Ovary (tissue), 7 donors: ENCODE measurements at regions not wholly inside any gene's neighbourhood (a gene's known extent, or its start where the extent isn't known, plus 50 kb on each side); places are given as distances from the start of the nearest gene placed in this dataset.
"Not testable (repeated sequence)": the region's sequence is repeated elsewhere in the genome, so short reads cannot be mapped to it uniquely, and the experiment has no call there.

Source experiments
- DNase-seq, 5 donors: peaks; one replicate each; pipeline ENCODE4 v3.0.0-alpha.2; 2019 to 2020
- H3K27ac ChIP-seq, 2 donors: fragments of 200-600 bp; one replicate each; pipeline versions ENCODE4 v1.5.1 to v1.8.0; 2019 to 2022
- H3K27me3 ChIP-seq: fragments of 200-600 bp; one replicate; pipeline ENCODE4 v1.8.0; 2022
- H3K36me3 ChIP-seq: fragments of 200-600 bp; sonication (generic); one replicate; pipeline ENCODE4 v1.5.1; 2019
- H3K4me1 ChIP-seq: one replicate; pipeline ENCODE4 v1.8.1; 2013; ENCODE audit warnings: mild to moderate bottlenecking, moderate library complexity; ENCODE audit not compliant: insufficient read depth
- H3K4me3 ChIP-seq: fragments of 200-600 bp; sonication (generic); one replicate; pipeline ENCODE4 v1.5.1; 2017
- H3K9me3 ChIP-seq, 2 donors: fragments of 200-600 bp in 1 of 2; sonication (generic) in 1 of 2; one replicate each; pipeline versions ENCODE4 v1.5.1 to v1.8.1; 2013 to 2019; ENCODE audit warnings: mild to moderate bottlenecking in 1 of 2, moderate library complexity in 1 of 2
- CTCF ChIP-seq, 3 donors: fragments of 450-650 bp in 2 of 3; fragments of 200-600 bp in 1 of 3; IDR thresholded peaks; one replicate each; pipeline versions ENCODE4 v1.5.1 to v1.8.0; 2016 to 2022; ENCODE audit warnings: antibody characterized with exemption in 3 of 3, mild to moderate bottlenecking in 1 of 3
- WGBS, 3 donors: extraction: QIAGEN DNeasy Blood & Tissue Kit in 1 of 3; methylation state at CpG; one replicate each; pipeline versions ENCODE4 v1.1.5 to v1.1.7; 2013 to 2017; 5-methylcytosine and 5-hydroxymethylcytosine counted together
- intact Hi-C, 4 donors: fragments of 100-400 bp; cut with DNase I; formaldehyde crosslinking; loops; one replicate each; pipeline versions ENCODE4 v1.11.0 to v1.15.1; 2022 to 2023
- donor health status: DM: no; HTN: no; CAD: no; lungs with moderate emphysema.
- donor health status: DM: no; HTN: no; CAD: no.
- donor health status: Bipolar disorder and iron deficiency.
- donor health status: DM: no; HTN: no; CAD: no.
- donor health status: DM: yes; HTN: yes; CAD: no.

- intact Hi-C loops, H3K4me3 ChIP-seq, H3K9me3 ChIP-seq, DNase-seq, H3K36me3 ChIP-seq, H3K4me1 ChIP-seq, H3K27me3 ChIP-seq: not testable (repeated sequence)
- H3K27ac ChIP-seq: peak overlapping the region in 1 of 2 donors; percentile 79
- 14 to 29% (median 22%) methylated on average over 12 to 16 of the region's 21 CpGs for WGBS, 3 donors
Measured at GRCh38 chr9:41653560-41654340, 464.6 kb upstream of the ZNG1F start.

- H3K9me3 ChIP-seq, DNase-seq, H3K4me1 ChIP-seq, H3K27me3 ChIP-seq, H3K36me3 ChIP-seq, H3K27ac ChIP-seq, intact Hi-C loops, H3K4me3 ChIP-seq: not testable (repeated sequence)
- 83 to 93% (median 90%) methylated on average over 16 to 17 of the region's 17 CpGs for WGBS, 3 donors
Measured at GRCh38 chr9:41652800-41653199, 463.7 kb upstream of the ZNG1F start.

- WGBS, 3 donors: 89 to 93% (median 90%) methylated on average over 8 to 25 of the region's 29 CpGs
- H3K27ac ChIP-seq, intact Hi-C loops, H3K36me3 ChIP-seq, H3K9me3 ChIP-seq, DNase-seq, H3K4me3 ChIP-seq, H3K27me3 ChIP-seq, H3K4me1 ChIP-seq: not testable (repeated sequence)
Measured at GRCh38 chr9:41652100-41652713, 463.1 kb upstream of the ZNG1F start.

- H3K36me3 ChIP-seq, H3K27me3 ChIP-seq, H3K4me3 ChIP-seq, DNase-seq, H3K4me1 ChIP-seq, intact Hi-C loops, H3K9me3 ChIP-seq, H3K27ac ChIP-seq: not testable (repeated sequence)
- 83 to 93% (median 85%) methylated on average over 5 of the region's 5 CpGs for WGBS, 3 donors
Measured at GRCh38 chr9:41650086-41650485, 461.0 kb upstream of the ZNG1F start.

- intact Hi-C loops, H3K27me3 ChIP-seq, H3K4me3 ChIP-seq, H3K36me3 ChIP-seq, H3K27ac ChIP-seq, H3K4me1 ChIP-seq, H3K9me3 ChIP-seq: not testable (repeated sequence)
- DNase-seq: peak in 1 of 5 donors; percentile 47
- WGBS, 3 donors: no CpG with 5 or more reads among the region's 19 CpGs
Measured at GRCh38 chr9:41648564-41648963, 459.4 kb upstream of the ZNG1F start.

GRCh38 chr9:41646246-41646645 lies 457.1 kb upstream of the ZNG1F start:
- intact Hi-C loops, H3K36me3 ChIP-seq, H3K27me3 ChIP-seq, H3K4me3 ChIP-seq, H3K27ac ChIP-seq, DNase-seq, H3K9me3 ChIP-seq, H3K4me1 ChIP-seq: not testable (repeated sequence)
- 96 to 97% (median 97%) methylated on average over 13 to 26 of the region's 26 CpGs for WGBS, 3 donors

GRCh38 chr9:41643571-41644279 lies 454.6 kb upstream of the ZNG1F start:
- H3K27me3 ChIP-seq, H3K4me1 ChIP-seq, intact Hi-C loops, H3K36me3 ChIP-seq, H3K9me3 ChIP-seq: not testable (repeated sequence)
- Histone ChIP-seq H3K4me3 (peak overlapping the region; percentile 35), H3K27ac (peak overlapping the region in 1 of 2 donors; percentile 66)
- 1 to 18% (median 6%) methylated on average over 27 to 55 of the region's 55 CpGs for WGBS, 3 donors
- TF ChIP-seq CTCF (IDR thresholded peaks at IDR 0.05): peak in 1 of 3 donors; percentile 35
- peak; percentile 68 to 76 (median 74) for DNase-seq

- intact Hi-C loops, H3K4me1 ChIP-seq, H3K4me3 ChIP-seq, H3K27ac ChIP-seq, H3K9me3 ChIP-seq, DNase-seq, H3K36me3 ChIP-seq, H3K27me3 ChIP-seq: not testable (repeated sequence)
- WGBS, 3 donors: 51 to 66% (median 55%) methylated on average over 3 of the region's 3 CpGs
Measured at GRCh38 chr9:41633726-41634125, 444.6 kb upstream of the ZNG1F start.

- intact Hi-C loops, H3K9me3 ChIP-seq, H3K4me3 ChIP-seq, H3K36me3 ChIP-seq, DNase-seq, H3K27ac ChIP-seq, H3K4me1 ChIP-seq, H3K27me3 ChIP-seq: not testable (repeated sequence)
- 83 to 90% (median 85%) methylated on average over 9 to 10 of the region's 10 CpGs for WGBS, 3 donors
Measured at GRCh38 chr9:41623666-41624065, 434.5 kb upstream of the ZNG1F start.

- H3K27ac ChIP-seq, intact Hi-C loops, H3K27me3 ChIP-seq, H3K36me3 ChIP-seq, H3K4me3 ChIP-seq, H3K9me3 ChIP-seq, H3K4me1 ChIP-seq, DNase-seq: not testable (repeated sequence)
- WGBS, 3 donors: 97 to 100% (median 100%) methylated on average over 2 of the region's 2 CpGs
Measured at GRCh38 chr9:41619254-41619653, 430.1 kb upstream of the ZNG1F start.
